Left lung (tissue), 4 donors: ENCODE measurements at regions not wholly inside any gene's neighbourhood (a gene's known extent, or its start where the extent isn't known, plus 50 kb on each side); places are given as distances from the start of the nearest gene placed in this dataset.

Experiments used
- ATAC-seq: fragments of 200-7000 bp; cut with Tn5 transposase; one replicate; pipeline ENCODE4 v1.9.1; 2020; ENCODE audit warnings: moderate library complexity
- DNase-seq, 4 donors: peaks; one replicate each; pipeline ENCODE4 v3.0.0-alpha.2; 2013 to 2020
- H3K27ac ChIP-seq, 2 donors: fragments of 200-600 bp; sonication (generic) in 1 of 2; one replicate each; pipeline versions ENCODE4 v1.5.0 to v1.8.0; 2020 to 2021
- H3K27me3 ChIP-seq, 2 donors: fragments of 200-600 bp; sonication (generic) in 1 of 2; one replicate each; pipeline versions ENCODE4 v1.5.0 to v1.8.0; 2020 to 2021
- H3K36me3 ChIP-seq, 2 donors: fragments of 200-600 bp; sonication (generic) in 1 of 2; one replicate each; pipeline versions ENCODE4 v1.5.0 to v1.8.0; 2020 to 2021
- H3K4me1 ChIP-seq, 2 donors: fragments of 200-600 bp; one replicate each; pipeline ENCODE4 v1.8.0; 2021
- H3K4me3 ChIP-seq, 2 donors: fragments of 200-600 bp; sonication (generic) in 1 of 2; one replicate each; pipeline versions ENCODE4 v1.5.0 to v1.8.0; 2020 to 2021; ENCODE audit warnings: mild to moderate bottlenecking in 1 of 2
- H3K9me3 ChIP-seq, 2 donors: fragments of 200-600 bp; sonication (generic) in 1 of 2; one replicate each; pipeline versions ENCODE4 v1.5.0 to v1.8.0; 2020 to 2021
- CTCF ChIP-seq, 2 donors: fragments of 200-600 bp; sonication (generic) in 1 of 2; IDR thresholded peaks; one replicate each; pipeline versions ENCODE4 v1.5.0 to v1.8.0; 2021; ENCODE audit warnings: antibody characterized with exemption in 2 of 2
- intact Hi-C, 2 donors: fragments of 100-400 bp; cut with DNase I; formaldehyde crosslinking; loops; one replicate each; pipeline versions ENCODE4 v1.11.2 to v1.14.2; 2022
- donor health status: DM: no; HTN: yes; CAD: no.
- donor health status: DM: no; HTN: no; CAD: no.

DNA sequence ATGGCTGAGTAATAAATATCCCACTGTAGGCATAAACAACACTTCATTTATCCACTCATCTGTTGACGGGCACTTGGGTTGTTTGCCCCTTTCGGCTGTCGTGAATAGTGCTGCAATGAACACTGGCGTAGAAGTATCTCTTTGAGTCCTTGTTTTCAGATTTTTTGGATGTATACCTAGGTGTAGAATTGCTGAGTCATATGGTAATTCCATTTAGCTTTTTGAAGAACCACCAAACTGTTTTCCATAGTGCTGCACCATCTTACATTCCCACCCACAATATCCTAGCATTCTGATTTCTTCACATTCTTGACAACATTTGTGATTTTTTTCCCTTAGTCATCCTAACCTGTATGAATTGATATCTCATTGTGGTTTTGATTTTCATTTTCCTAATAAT is 109.0 kb downstream of the NXNL2 start:
- no peak for TF ChIP-seq CTCF (IDR thresholded peaks at IDR 0.05)
- no peak for DNase-seq
- intact Hi-C loops, result no loop called here
- Histone ChIP-seq H3K27me3 (no peaks in the 10 kb centered on the region), H3K9me3 (peaks cover 0 to 4% of the 10 kb centered on the region in 2 donors), H3K4me3 (no peak overlapping the region), H3K27ac (no peak overlapping the region), H3K4me1 (no peaks in the 10 kb centered on the region), H3K36me3 (no peaks in the 10 kb centered on the region)
- ATAC-seq, result no peak

DNA sequence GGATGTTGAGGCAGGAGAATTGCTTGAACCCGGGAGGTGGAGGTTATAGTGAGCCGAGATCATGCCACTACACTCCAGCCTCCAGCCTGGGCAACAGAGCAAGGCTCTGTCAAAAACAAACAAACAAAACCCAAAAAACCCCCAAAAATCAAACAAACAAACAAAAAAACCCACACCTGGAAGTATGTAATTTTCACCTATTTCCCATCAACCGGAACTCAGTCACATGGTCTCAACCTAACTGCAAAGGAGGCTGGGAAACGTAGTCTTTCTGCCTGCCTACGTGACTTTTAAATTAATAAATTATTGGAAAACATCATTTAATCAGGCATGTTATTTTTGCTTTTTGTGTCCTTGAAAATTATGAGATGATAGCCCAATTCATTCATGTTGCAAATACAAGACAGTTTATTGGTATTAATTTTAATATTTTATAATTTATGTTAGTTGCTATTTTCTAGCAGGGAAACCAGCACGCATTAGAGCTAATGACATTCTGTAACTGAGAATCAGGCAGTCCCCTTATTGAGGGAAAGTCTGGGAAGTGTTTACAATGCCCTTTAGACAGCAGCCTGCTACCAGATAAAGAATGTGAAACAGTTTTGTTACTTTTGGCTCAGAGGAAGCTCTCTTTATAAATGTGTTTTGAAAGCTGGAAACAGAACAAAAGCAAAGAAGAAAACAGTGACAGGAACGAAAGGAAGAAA is 110.3 kb downstream of the NXNL2 start:
- Histone ChIP-seq H3K36me3 (no peaks in the 10 kb centered on the region), H3K4me1 (no peaks in the 10 kb centered on the region), H3K9me3 (peaks cover 0 to 4% of the 10 kb centered on the region in 2 donors), H3K27me3 (no peaks in the 10 kb centered on the region), H3K27ac (no peak overlapping the region), H3K4me3 (no peak overlapping the region)
- no peak for TF ChIP-seq CTCF (IDR thresholded peaks at IDR 0.05)
- ATAC-seq (no peak), DNase-seq (no peak)
- intact Hi-C loops, result no loop called here

- no peak for ATAC-seq
- H3K4me1 ChIP-seq, result no peaks in the 10 kb centered on the region
- no peaks in the 10 kb centered on the region for H3K27me3 ChIP-seq
- H3K4me3 ChIP-seq, result no peak overlapping the region
- no peak for TF ChIP-seq CTCF (IDR thresholded peaks at IDR 0.05)
- peaks cover 0 to 4% of the 10 kb centered on the region in 2 donors for H3K9me3 ChIP-seq
- intact Hi-C loops, result no loop called here
- no peak for DNase-seq
- H3K27ac ChIP-seq, result no peak overlapping the region
- H3K36me3 ChIP-seq, result no peaks in the 10 kb centered on the region
These were observed 110.9 kb downstream of the NXNL2 start for GRCh38 chr9:88645879-88646199.

GRCh38 chr9:88646539-88647300 is 111.7 kb downstream of the NXNL2 start:
- no peaks in the 10 kb centered on the region for H3K4me1 ChIP-seq
- no peak overlapping the region for H3K4me3 ChIP-seq
- H3K27ac ChIP-seq, result no peak overlapping the region
- peaks cover 0 to 4% of the 10 kb centered on the region in 2 donors for H3K9me3 ChIP-seq
- ATAC-seq (no peak), DNase-seq (no peak)
- intact Hi-C loops, result no loop called here
- H3K36me3 ChIP-seq, result no peaks in the 10 kb centered on the region
- H3K27me3 ChIP-seq, result no peaks in the 10 kb centered on the region
- TF ChIP-seq CTCF (IDR thresholded peaks at IDR 0.05), result no peak
